ENCODE measurements at regions not wholly inside any gene's neighbourhood (a gene's known extent, or its start where the extent isn't known, plus 50 kb on each side); places are given as distances from the start of the nearest gene placed in this dataset.

DNA sequence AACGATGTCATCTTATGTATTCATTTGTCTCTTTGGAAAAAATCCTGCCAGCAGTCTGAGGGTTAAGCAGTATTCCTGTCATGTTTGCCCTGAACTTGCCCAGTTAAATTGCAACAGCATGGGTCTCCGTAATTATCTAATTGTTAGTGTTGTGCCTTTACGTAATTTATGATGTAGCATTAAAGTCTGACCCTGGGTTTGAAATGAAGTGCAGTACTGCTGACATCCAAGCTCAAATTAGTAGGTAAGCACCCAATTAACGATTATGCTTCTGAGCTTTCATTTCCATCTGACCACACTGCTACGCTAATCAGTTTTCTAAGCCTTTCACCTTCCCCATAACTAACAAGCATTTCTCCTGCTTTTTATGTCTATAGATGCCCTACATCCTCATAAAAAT is 241.8 kb downstream of the ARRDC4 start:
- no peaks in the 10 kb centered on the region for H3K36me3 ChIP-seq
- TF ChIP-seq, protein P1, sequence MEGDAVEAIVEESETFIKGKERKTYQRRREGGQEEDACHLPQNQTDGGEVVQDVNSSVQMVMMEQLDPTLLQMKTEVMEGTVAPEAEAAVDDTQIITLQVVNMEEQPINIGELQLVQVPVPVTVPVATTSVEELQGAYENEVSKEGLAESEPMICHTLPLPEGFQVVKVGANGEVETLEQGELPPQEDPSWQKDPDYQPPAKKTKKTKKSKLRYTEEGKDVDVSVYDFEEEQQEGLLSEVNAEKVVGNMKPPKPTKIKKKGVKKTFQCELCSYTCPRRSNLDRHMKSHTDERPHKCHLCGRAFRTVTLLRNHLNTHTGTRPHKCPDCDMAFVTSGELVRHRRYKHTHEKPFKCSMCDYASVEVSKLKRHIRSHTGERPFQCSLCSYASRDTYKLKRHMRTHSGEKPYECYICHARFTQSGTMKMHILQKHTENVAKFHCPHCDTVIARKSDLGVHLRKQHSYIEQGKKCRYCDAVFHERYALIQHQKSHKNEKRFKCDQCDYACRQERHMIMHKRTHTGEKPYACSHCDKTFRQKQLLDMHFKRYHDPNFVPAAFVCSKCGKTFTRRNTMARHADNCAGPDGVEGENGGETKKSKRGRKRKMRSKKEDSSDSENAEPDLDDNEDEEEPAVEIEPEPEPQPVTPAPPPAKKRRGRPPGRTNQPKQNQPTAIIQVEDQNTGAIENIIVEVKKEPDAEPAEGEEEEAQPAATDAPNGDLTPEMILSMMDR (IDR thresholded peaks at IDR 0.05): no peak
- H3K4me3 ChIP-seq: no peak overlapping the region
- H3K27me3 ChIP-seq: no peaks in the 10 kb centered on the region
- DNase-seq (ENCODE audit: low spot score in 2 of 2): no peak
- H3K27ac ChIP-seq: no peak overlapping the region
- no peaks in the 10 kb centered on the region for H3K4me1 ChIP-seq
- intact Hi-C loops (cut with DNase I): no loop called here
- no peaks in the 10 kb centered on the region for H3K9me3 ChIP-seq

DNA sequence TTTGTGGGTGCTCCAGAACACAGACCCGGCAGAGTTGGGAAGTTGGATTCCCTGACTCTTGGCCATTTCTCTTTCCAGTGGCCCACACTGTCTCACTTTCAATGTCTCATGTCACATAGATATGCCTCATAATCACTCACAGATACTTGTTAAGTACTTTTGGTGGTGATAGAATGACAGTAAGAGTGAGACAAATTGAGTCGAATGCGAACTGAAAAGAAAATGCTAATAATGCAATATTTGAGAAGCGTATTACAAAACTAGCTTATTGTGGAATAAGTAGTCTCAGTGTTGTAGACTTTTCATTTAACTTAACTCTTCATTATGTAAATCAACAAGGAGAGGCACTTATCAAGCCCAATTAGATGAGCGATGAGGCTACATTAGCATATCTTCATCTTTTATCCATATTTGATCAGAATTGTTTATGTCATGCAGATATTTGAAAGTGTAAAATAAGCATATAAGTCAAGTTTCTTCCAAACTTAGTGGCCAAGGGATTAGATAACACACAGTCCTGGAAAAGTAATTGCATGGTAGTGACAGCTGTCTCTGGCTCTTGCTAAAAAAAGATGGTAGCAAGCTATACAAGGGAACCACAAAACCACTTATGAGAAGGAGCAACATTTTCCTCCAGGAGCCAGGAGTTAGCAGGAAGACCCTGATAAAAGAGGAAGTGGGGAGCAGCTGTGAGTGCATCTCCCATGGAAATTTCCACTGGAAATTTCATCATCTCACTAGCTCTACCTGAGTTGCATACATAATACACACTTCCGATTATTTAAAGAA is 243.6 kb downstream of the ARRDC4 start:
- Histone ChIP-seq H3K27me3 (no peaks in the 10 kb centered on the region), H3K9me3 (no peaks in the 10 kb centered on the region)
- intact Hi-C loops (cut with DNase I): no loop called here

GRCh38 chr15:98207928-98208327 is 247.4 kb downstream of the ARRDC4 start:
- H3K36me3 ChIP-seq: no peaks in the 10 kb centered on the region
- H3K4me3 ChIP-seq: no peak overlapping the region
- no peaks in the 10 kb centered on the region for H3K27me3 ChIP-seq
- intact Hi-C loops (cut with DNase I): no loop called here
- H3K9me3 ChIP-seq: no peaks in the 10 kb centered on the region
- DNase-seq (ENCODE audit: low spot score in 2 of 2): no peak
- no peak overlapping the region for H3K27ac ChIP-seq
- TF ChIP-seq, protein P1 (IDR thresholded peaks at IDR 0.05): no peak
- H3K4me1 ChIP-seq: no peaks in the 10 kb centered on the region

More for the DNA sequence above, 243.6 kb downstream of the ARRDC4 start:
- no peak for DNase-seq (ENCODE audit: low spot score in 2 of 2)
- H3K27ac ChIP-seq: no peak overlapping the region
- no peak overlapping the region for H3K4me3 ChIP-seq
- TF ChIP-seq, protein P1 (IDR thresholded peaks at IDR 0.05): no peak
- no peaks in the 10 kb centered on the region for H3K4me1 ChIP-seq
- no peaks in the 10 kb centered on the region for H3K36me3 ChIP-seq

DNA sequence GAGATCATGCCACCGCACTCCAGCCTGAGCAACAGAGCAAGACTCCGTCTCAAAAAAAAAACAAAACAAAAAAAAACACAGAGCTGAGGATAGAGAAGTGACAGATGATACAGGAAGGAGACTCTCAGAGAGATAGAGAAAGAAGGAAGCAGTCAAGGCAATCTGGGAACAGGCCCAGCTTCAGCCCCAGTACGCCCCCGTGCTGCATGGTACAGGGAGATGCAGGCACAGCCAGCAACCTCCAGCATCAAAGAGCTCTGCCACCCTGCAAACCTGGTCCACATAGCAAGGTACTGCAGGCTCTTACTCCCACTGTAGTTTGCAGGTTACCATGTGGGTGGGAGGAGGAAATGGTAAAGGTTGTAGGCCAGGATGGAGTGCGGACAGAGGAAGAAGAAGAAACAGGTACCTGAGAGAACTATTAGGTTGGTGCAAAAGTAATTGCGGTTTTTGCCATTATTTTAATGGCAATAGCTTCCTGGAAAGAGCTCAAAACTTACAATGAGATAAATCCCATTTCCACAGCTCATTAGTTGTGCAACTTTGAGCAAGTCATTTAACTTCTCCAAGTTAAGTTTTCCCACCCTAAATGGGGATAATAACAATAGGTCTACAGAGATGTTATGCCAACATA is 253.0 kb downstream of the ARRDC4 start:
- no peak overlapping the region for H3K4me3 ChIP-seq
- intact Hi-C loops (cut with DNase I): no loop called here
- no peak for DNase-seq (ENCODE audit: low spot score in 2 of 2)

DNA sequence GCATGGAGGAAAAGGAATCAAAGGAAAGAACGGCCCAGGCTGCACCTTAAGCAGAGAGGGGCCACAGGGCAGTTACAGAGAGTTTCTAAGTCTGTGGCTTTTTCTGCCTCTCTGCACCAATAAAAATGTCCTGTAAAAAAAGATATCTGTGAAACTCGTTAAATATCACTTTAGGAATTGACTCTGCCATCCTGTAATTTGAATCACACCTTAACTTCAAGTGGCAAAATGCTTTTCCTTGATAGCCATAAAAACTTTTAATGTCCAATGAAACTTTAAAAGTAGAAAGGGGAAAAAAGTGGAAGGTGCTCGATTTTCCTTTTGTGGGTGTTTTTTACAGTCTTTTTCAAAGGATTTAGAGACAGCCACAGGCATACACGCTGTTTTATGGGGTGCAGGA is 255.7 kb downstream of the ARRDC4 start:
- TF ChIP-seq, protein P1 (IDR thresholded peaks at IDR 0.05): no peak
- H3K4me3 ChIP-seq: no peak overlapping the region
- H3K27me3 ChIP-seq: no peaks in the 10 kb centered on the region
- H3K36me3 ChIP-seq: no peaks in the 10 kb centered on the region
- intact Hi-C loops (cut with DNase I): no loop called here
- no peaks in the 10 kb centered on the region for H3K9me3 ChIP-seq
- H3K4me1 ChIP-seq: no peaks in the 10 kb centered on the region
- no peak for DNase-seq (ENCODE audit: low spot score in 2 of 2)
- H3K27ac ChIP-seq: no peak overlapping the region

More for the DNA sequence above, 253.0 kb downstream of the ARRDC4 start:
- no peaks in the 10 kb centered on the region for H3K4me1 ChIP-seq
- TF ChIP-seq, protein P1 (IDR thresholded peaks at IDR 0.05): no peak
- no peaks in the 10 kb centered on the region for H3K27me3 ChIP-seq
- no peaks in the 10 kb centered on the region for H3K36me3 ChIP-seq
- no peaks in the 10 kb centered on the region for H3K9me3 ChIP-seq
- no peak overlapping the region for H3K27ac ChIP-seq

Data from ascending aorta (tissue), 2 donors.